SK-N-SH (cell line): ENCODE measurements at regions not wholly inside any gene's neighbourhood (a gene's known extent, or its start where the extent isn't known, plus 50 kb on each side); places are given as distances from the start of the nearest gene placed in this dataset.
"Not testable (repeated sequence)": the region's sequence is repeated elsewhere in the genome, so short reads cannot be mapped to it uniquely, and the experiment has no call there.

Experiments used
- CTCF ChIA-PET: fragments of 300-600, 350-600 bp; formaldehyde crosslinking; extraction: SDS; loops from one replicate; lab custom pipeline; 2021; lab: Yijun Ruan, JAX
- POLR2A ChIA-PET: fragments of 350-600 bp; sonication (Branson Sonifier 250); formaldehyde crosslinking; extraction: SDS; loops from one replicate; lab custom pipeline; 2020; ENCODE audit warnings: antibody characterized with exemption, inconsistent platforms; lab: Yijun Ruan, JAX
- DNase-seq: peaks from one replicate; pipeline ENCODE4 v3.0.0; 2012
- H2AFZ ChIP-seq: fragments of 200-600 bp; sonication (generic); 2 replicates; pipeline ENCODE4 v1.8.1; 2016; ENCODE audit warnings: antibody characterized with exemption, mild to moderate bottlenecking, low read depth
- H3F3A ChIP-seq: fragments of 200-600 bp; sonication (generic); replicated peaks from 2 replicates; pipeline ENCODE3; 2016; ENCODE audit warnings: antibody characterized with exemption, mild to moderate bottlenecking; ENCODE audit not compliant: insufficient read depth
- H3K27ac ChIP-seq, 2 experiments: fragments of 200-500 bp in 1 of 2; fragments of 200-600 bp in 1 of 2; sonication (Bioruptor generic) in 1 of 2; sonication (generic), shearing (Covaris generic) in 1 of 2; 2 replicates each; pipeline versions ENCODE4 v1.5.1 to v1.6.1; 2014 to 2016; ENCODE audit warnings: low read depth in 2 of 2, inconsistent platforms in 1 of 2, low read length in 1 of 2, mild to moderate bottlenecking in 1 of 2, mixed read lengths in 1 of 2
- H3K27me3 ChIP-seq: fragments of 200-600 bp; sonication (generic), shearing (Covaris generic); 2 replicates; pipeline ENCODE4 v1.6.1; 2016; ENCODE audit warnings: mixed run types; ENCODE audit not compliant: insufficient read depth
- H3K36me3 ChIP-seq, 2 experiments: fragments of 200-500 bp in 1 of 2; fragments of 200-600 bp in 1 of 2; sonication (Bioruptor generic) in 1 of 2; sonication (generic) in 1 of 2; replicated peaks in 1 of 2; 2 replicates each; pipeline versions ENCODE3 to v1.5.1; 2014 to 2016; ENCODE audit warnings: low read length in 1 of 2, mild to moderate bottlenecking in 1 of 2; ENCODE audit not compliant: insufficient read depth in 2 of 2, control insufficient read depth in 1 of 2
- H3K4me1 ChIP-seq, 2 experiments: fragments of 200-500 bp in 1 of 2; fragments of 200-600 bp in 1 of 2; sonication (Bioruptor generic) in 1 of 2; sonication (generic), shearing (Covaris generic) in 1 of 2; 2 replicates each; pipeline versions ENCODE4 v1.5.1 to v1.6.1; 2014 to 2016; ENCODE audit warnings: low read depth in 1 of 2, low read length in 1 of 2, mixed run types in 1 of 2; ENCODE audit not compliant: insufficient read depth in 2 of 2, control insufficient read depth in 1 of 2
- H3K4me2 ChIP-seq: fragments of 200-600 bp; sonication (generic), shearing (Covaris generic); 2 replicates; pipeline ENCODE4 v1.6.1; 2017; ENCODE audit warnings: mixed run types
- H3K4me3 ChIP-seq, 2 experiments: fragments of 200-500 bp in 1 of 2; fragments of 200-600 bp in 1 of 2; sonication (Bioruptor generic) in 1 of 2; sonication (generic), shearing (Covaris generic) in 1 of 2; 2 replicates each; pipeline versions ENCODE4 v1.5.1 to v1.8.1; 2014 to 2016; ENCODE audit warnings: low read depth in 2 of 2, inconsistent platforms in 1 of 2, low read length in 1 of 2, mild to moderate bottlenecking in 1 of 2, mixed read lengths in 1 of 2, moderate library complexity in 1 of 2
- H3K79me2 ChIP-seq: fragments of 200-600 bp; sonication (generic); 2 replicates; pipeline ENCODE4 v1.8.1; 2017; ENCODE audit warnings: mild to moderate bottlenecking; ENCODE audit not compliant: insufficient read depth
- H3K9ac ChIP-seq: fragments of 200-600 bp; sonication (generic); 2 replicates; pipeline ENCODE4 v1.6.1; 2017; ENCODE audit warnings: mixed run types
- H3K9me2 ChIP-seq: fragments of 200-600 bp; sonication (generic); 2 replicates; pipeline ENCODE4 v1.6.1; 2017; ENCODE audit warnings: mixed run types
- H3K9me3 ChIP-seq: fragments of 200-600 bp; sonication (generic); 2 replicates; pipeline ENCODE4 v1.6.1; 2017; ENCODE audit warnings: mixed run types, mild to moderate bottlenecking, moderate library complexity
- H4K20me1 ChIP-seq: fragments of 200-600 bp; sonication (generic); 2 replicates; pipeline ENCODE4 v1.6.1; 2017; ENCODE audit warnings: mild to moderate bottlenecking, mixed run types; ENCODE audit not compliant: insufficient read depth
- CHD2 ChIP-seq: fragments of 150-350 bp; IDR thresholded peaks from 2 replicates; pipeline ENCODE4 v1.6.1; 2018; ENCODE audit warnings: low read length; ENCODE audit not compliant: partially characterized antibody
- FOSL2 ChIP-seq: IDR thresholded peaks from 2 replicates; pipeline ENCODE4 v1.4.0; 2012; ENCODE audit warnings: low read depth, mild to moderate bottlenecking, moderate library complexity, borderline replicate concordance
- FOXM1 ChIP-seq: IDR thresholded peaks from 2 replicates; pipeline ENCODE4 v1.4.0; 2012; ENCODE audit warnings: low read depth, mild to moderate bottlenecking
- GABPA ChIP-seq: IDR thresholded peaks from 2 replicates; pipeline ENCODE4 v1.4.0; 2012; ENCODE audit warnings: low read depth, mild to moderate bottlenecking
- GATA2 ChIP-seq: sonication (generic); formaldehyde crosslinking; IDR thresholded peaks from 2 replicates; pipeline ENCODE4 v1.5.0; 2020; ENCODE audit warnings: mild to moderate bottlenecking, missing genetic modification reagents
- IRF3 ChIP-seq: fragments of 150-350 bp; IDR thresholded peaks from 2 replicates; pipeline ENCODE4 v1.6.1; 2016; ENCODE audit warnings: mild to moderate bottlenecking, low read depth, low read length
- JUND ChIP-seq: IDR thresholded peaks from 2 replicates; pipeline ENCODE4 v1.4.0; 2012
- NRF1 ChIP-seq: IDR thresholded peaks from 2 replicates; pipeline ENCODE4 v1.6.1; 2012; ENCODE audit warnings: low read depth, mild to moderate bottlenecking, low read length
- PBX3 ChIP-seq: IDR thresholded peaks from 2 replicates; pipeline ENCODE4; 2012
- POLR2AphosphoS5 ChIP-seq: IDR thresholded peaks from 2 replicates; pipeline ENCODE4 v1.6.1; 2012; ENCODE audit warnings: low read depth, low read length
- RAD21 ChIP-seq: IDR thresholded peaks from 2 replicates; pipeline ENCODE4 v1.6.1; 2012; ENCODE audit warnings: mild to moderate bottlenecking, low read length
- SIN3A ChIP-seq: IDR thresholded peaks from 2 replicates; pipeline ENCODE4 v1.6.1; 2012; ENCODE audit warnings: low read depth, mild to moderate bottlenecking, low read length, moderate library complexity, borderline replicate concordance
- SMC3 ChIP-seq: IDR thresholded peaks from 2 replicates; pipeline ENCODE4 v1.6.1; 2012; ENCODE audit warnings: low read depth, low read length, improper control_type of control experiment
- TAF1 ChIP-seq: IDR thresholded peaks from 2 replicates; pipeline ENCODE4 v1.6.1; 2012; ENCODE audit warnings: low read depth, mild to moderate bottlenecking, low read length, moderate library complexity, borderline replicate concordance
- TCF12 ChIP-seq: IDR thresholded peaks from 2 replicates; pipeline ENCODE4 v1.4.0; 2012
- USF1 ChIP-seq: IDR thresholded peaks from 2 replicates; pipeline ENCODE4 v1.4.0; 2012; ENCODE audit warnings: low read depth, borderline replicate concordance
- WGBS: methylation state at CpG from one replicate; pipeline ENCODE4 v1.1.6; 2017; ENCODE audit warnings: low lambda C conversion rate; 5-methylcytosine and 5-hydroxymethylcytosine counted together
- small RNA-seq, 7 experiments: library from RNA; depleted of rRNA; stranded (forward); fragments of <200 nt; gene quantifications; one replicate each; pipeline ENCODE3, GENCODE V24; 2012
- TF ChIP-seq, protein P1 (sequence below): fragments of 150-350 bp; IDR thresholded peaks from 2 replicates; pipeline ENCODE4 v1.6.1; 2017; ENCODE audit warnings: antibody characterized with exemption, low read length, low read depth, borderline replicate concordance

DNA sequence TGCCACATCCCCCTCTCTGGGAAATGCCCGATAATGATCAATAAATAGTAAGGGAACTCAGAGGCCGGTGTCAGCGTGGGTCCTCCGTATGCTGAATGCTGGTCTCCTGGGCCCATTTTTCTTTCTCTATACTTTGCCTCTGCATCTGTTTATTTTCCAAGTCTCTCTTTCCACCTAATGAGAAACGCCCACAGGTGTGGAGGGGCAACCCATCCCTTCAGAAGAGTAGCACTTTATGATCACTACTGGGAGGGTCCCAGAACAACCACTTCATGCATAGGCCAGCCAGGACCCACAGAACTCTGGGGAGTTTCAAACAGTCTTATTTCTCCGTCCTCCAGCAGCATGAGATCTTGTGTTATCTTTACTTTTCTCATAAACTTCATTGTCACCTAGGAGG lies 100.1 kb downstream of the CEP44 start:
- ChIA-PET POLR2A (no interaction called here), CTCF (no interaction called here)
- Histone ChIP-seq H3K9ac (no peak overlapping the region), H3K4me2 (no peak overlapping the region), H3K9me3 (no peaks in the 10 kb centered on the region), H3K4me3 (no peak overlapping the region), H3K27ac (no peak overlapping the region), H3K27me3 (no peaks in the 10 kb centered on the region), H3K9me2 (no peaks in the 10 kb centered on the region)
- DNase-seq: no peak
- TF ChIP-seq GABPA (no peak), RAD21 (no peak), SMC3 (no peak), JUND (no peak), TCF12 (no peak), NRF1 (no peak), GATA2 (CRISPR knock-in tag) (no peak), PBX3 (no peak), USF1 (no peak), POLR2AphosphoS5 (no peak), CHD2 (no peak), IRF3 (no peak), FOSL2 (no peak), FOXM1 (no peak), SIN3A (no peak), TAF1 (no peak)
- TF ChIP-seq, protein P1, sequence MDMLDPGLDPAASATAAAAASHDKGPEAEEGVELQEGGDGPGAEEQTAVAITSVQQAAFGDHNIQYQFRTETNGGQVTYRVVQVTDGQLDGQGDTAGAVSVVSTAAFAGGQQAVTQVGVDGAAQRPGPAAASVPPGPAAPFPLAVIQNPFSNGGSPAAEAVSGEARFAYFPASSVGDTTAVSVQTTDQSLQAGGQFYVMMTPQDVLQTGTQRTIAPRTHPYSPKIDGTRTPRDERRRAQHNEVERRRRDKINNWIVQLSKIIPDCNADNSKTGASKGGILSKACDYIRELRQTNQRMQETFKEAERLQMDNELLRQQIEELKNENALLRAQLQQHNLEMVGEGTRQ: no peak
- TF ChIP-seq, all 33 proteins: peak for 0
- Histone ChIP-seq H3F3A (no peaks in the 10 kb centered on the region), H3K36me3 (no peaks in the 10 kb centered on the region), H4K20me1 (no peaks in the 10 kb centered on the region), H3K4me1 (no peaks in the 10 kb centered on the region; a peak in 1 of 4 replicates), H2AFZ (no peak overlapping the region), H3K79me2 (no peaks in the 10 kb centered on the region)
- 50% methylated on average over 6 of the region's 6 CpGs for WGBS

DNA sequence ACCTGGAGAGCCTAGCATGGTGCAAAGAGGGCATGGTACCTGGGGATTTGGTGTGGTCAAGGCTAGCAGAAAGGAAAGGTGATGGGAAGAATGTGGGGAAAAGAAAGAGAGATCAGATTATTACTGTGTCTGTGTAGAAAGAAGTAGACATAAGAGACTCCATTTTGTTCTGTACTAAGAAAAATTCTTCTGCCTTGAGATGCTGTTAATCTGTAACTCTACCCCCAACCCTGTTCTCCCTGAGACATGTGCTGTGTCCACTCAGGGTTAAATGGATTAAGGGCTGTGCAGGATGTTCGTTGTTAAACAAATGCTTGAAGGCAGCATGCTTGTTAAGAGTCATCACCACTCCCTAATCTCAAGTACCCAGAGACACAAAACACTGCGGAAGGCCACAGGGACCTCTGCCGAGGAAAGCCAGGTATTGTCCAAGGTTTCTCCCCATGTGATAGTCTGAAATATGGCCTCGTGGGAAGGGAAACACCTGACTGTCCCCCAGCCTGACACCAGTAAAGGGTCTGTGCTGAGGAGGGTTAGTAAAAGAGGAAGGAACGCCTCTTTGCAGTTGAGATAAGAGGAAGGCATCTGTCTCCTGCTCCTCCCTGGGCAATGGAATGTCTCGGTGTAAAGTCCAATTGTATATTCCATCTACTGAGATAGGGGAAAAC lies 99.4 kb downstream of the CEP44 start:
- H3K36me3 ChIP-seq, DNase-seq: not testable (repeated sequence)

More for the DNA sequence above, 99.4 kb downstream of the CEP44 start:
- H2AFZ ChIP-seq, H3K4me2 ChIP-seq, CTCF ChIA-PET, POLR2A ChIA-PET, H3K27me3 ChIP-seq, H3K4me1 ChIP-seq, H3F3A ChIP-seq, H3K9ac ChIP-seq, H4K20me1 ChIP-seq, H3K9me2 ChIP-seq, H3K9me3 ChIP-seq, H3K79me2 ChIP-seq, H3K27ac ChIP-seq, H3K4me3 ChIP-seq: not testable (repeated sequence)
- WGBS: 36% methylated on average over 6 of the region's 6 CpGs

Small RNA genes in the stretch of these regions (small RNA-seq; reads per million reads assigned to genes)
- 0 reads per million in 7 experiments for gene MIR4276
